Panc1 (cell line): ENCODE measurements at regions not wholly inside any gene's neighbourhood (a gene's known extent, or its start where the extent isn't known, plus 50 kb on each side); places are given as distances from the start of the nearest gene placed in this dataset.

Experiments used
- POLR2AphosphoS5 ChIP-seq: IDR thresholded peaks from 2 replicates; pipeline ENCODE4 v1.6.1; 2012; ENCODE audit warnings: mild to moderate bottlenecking, low read depth, low read length, moderate library complexity
- TF ChIP-seq, protein P1 (sequence below): fragments of 450-650 bp; IDR thresholded peaks from 2 replicates; pipeline ENCODE4 v1.5.1; 2017; ENCODE audit warnings: mild to moderate bottlenecking

DNA sequence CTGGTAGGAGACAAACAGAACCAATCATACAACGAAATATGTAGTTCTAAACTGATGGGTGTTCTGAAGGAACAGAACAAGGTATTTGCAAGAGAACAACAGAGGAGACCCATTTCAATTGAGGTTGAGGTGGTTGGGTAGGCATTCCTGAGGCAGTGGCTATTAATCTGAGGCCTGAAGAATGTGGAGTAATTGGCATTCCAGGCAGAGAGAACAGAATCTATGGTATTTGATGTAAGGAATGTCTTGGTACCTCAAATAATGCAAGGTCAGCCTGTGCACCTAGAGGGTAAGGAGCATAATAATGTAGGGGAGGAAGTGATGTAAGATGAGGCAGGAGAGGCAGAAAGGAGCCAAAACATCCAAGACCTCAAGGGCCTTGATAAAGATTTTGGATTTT is 109.5 kb upstream of the TEX13C start:
- TF ChIP-seq, protein P1, sequence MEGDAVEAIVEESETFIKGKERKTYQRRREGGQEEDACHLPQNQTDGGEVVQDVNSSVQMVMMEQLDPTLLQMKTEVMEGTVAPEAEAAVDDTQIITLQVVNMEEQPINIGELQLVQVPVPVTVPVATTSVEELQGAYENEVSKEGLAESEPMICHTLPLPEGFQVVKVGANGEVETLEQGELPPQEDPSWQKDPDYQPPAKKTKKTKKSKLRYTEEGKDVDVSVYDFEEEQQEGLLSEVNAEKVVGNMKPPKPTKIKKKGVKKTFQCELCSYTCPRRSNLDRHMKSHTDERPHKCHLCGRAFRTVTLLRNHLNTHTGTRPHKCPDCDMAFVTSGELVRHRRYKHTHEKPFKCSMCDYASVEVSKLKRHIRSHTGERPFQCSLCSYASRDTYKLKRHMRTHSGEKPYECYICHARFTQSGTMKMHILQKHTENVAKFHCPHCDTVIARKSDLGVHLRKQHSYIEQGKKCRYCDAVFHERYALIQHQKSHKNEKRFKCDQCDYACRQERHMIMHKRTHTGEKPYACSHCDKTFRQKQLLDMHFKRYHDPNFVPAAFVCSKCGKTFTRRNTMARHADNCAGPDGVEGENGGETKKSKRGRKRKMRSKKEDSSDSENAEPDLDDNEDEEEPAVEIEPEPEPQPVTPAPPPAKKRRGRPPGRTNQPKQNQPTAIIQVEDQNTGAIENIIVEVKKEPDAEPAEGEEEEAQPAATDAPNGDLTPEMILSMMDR = no peak
- TF ChIP-seq POLR2AphosphoS5 = no peak
